LNCAP (cell line): ENCODE measurements at regions not wholly inside any gene's neighbourhood (a gene's known extent, or its start where the extent isn't known, plus 50 kb on each side); places are given as distances from the start of the nearest gene placed in this dataset.

Experiments
- TF ChIP-seq, protein P1 (sequence below): fragments of 450-650 bp; IDR thresholded peaks from 2 replicates; pipeline ENCODE4 v1.5.1; 2017; ENCODE audit warnings: mild to moderate bottlenecking

DNA sequence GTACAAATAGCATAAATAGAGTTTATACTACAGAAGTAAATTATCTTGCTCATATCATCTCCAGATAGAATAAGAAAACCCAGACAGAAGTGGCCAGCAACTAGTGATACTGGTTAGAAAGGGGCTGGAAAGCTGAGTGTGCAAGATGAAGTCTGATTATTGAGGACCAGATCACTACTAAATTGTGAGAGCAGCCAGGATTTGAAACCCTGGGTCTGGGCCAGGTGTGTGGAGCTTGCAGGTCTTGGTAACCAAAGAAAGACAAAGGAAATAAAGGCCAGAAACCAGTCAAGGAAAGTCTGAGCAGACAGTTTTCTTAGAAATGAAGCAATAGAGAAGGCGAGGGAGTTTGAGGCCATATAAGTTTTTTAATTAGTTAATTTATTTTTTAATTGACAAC is 611.8 kb downstream of the ETNK1 start:
- TF ChIP-seq, protein P1, sequence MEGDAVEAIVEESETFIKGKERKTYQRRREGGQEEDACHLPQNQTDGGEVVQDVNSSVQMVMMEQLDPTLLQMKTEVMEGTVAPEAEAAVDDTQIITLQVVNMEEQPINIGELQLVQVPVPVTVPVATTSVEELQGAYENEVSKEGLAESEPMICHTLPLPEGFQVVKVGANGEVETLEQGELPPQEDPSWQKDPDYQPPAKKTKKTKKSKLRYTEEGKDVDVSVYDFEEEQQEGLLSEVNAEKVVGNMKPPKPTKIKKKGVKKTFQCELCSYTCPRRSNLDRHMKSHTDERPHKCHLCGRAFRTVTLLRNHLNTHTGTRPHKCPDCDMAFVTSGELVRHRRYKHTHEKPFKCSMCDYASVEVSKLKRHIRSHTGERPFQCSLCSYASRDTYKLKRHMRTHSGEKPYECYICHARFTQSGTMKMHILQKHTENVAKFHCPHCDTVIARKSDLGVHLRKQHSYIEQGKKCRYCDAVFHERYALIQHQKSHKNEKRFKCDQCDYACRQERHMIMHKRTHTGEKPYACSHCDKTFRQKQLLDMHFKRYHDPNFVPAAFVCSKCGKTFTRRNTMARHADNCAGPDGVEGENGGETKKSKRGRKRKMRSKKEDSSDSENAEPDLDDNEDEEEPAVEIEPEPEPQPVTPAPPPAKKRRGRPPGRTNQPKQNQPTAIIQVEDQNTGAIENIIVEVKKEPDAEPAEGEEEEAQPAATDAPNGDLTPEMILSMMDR, result no peak

DNA sequence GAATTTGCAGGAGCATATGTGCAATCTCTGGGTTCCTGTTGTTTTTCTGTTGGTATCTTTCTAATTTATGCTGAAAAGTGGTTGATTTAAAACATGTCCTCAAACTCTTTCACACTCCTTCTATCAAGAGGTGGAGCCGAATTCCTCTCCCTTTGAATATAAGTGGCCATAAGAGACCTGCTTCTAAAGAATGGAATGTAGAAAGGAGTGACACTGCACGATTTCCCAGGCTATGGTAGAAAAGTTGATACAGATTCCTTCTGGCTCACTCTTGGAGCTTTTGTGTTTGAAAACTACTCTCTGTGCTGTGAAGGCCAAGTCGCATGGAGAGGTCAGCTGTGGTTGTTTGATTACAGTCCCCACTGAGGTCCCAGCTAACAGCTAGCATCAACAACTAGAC is 613.2 kb downstream of the ETNK1 start:
- TF ChIP-seq, protein P1, result no peak

DNA sequence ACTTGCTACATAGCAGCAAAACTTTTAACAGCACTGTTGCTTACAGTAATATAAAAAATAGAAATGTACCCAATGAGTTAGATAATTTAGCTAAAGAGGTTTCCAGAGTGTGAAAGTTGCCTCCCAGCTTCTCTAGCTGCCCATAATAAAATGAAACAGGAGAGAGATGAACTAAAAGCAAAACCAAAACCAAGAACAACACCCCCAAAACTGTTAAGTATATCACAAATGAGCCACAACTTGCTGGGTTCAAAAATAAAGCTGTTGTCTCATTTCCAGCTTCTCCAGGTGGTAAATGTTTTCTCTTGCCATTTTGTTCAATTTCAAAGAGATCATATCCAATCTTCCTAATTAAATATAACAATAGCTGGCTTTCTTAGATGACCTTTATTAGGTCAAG is 614.0 kb downstream of the ETNK1 start:
- TF ChIP-seq, protein P1, result no peak

DNA sequence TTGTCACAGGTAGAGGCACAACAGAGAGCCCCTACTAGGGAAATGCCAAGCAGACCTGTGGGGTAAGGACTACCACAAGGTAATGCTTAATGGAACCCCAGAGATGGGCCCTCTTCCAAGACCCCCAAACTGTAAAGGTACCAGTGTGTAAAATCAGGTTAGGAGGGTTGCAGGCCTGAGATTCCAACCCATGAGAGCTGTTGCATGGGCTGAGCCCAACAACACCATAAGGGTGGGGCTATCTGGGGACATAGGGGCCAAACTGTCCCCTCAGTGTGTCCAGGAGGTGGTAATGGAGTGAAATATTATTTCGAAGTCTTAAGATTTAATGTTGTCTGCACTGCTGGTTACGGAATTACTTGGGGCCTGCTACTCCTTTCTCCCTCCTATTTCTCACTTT is 620.2 kb downstream of the ETNK1 start:
- TF ChIP-seq, protein P1, result no peak

DNA sequence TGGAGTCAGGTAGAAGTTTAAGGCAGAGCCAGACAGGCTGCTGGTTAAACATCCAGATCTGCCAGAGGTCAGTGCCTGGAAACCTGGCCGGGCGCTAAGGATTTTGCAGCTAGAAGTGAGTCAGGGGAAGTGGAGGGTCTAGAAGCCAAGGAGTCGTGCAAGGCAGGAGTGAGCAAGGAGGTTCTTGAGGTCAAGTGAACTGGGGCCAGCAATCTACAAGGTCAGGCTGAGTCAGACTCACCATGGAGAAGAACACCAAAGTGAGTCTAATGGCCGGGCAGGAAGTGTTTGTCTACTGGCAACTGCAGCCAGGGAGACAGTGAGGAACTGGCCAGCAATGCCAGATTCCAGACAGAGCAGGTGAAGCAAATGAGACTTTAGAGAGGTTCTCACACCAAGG is 628.2 kb downstream of the ETNK1 start:
- TF ChIP-seq, protein P1, result no peak

DNA sequence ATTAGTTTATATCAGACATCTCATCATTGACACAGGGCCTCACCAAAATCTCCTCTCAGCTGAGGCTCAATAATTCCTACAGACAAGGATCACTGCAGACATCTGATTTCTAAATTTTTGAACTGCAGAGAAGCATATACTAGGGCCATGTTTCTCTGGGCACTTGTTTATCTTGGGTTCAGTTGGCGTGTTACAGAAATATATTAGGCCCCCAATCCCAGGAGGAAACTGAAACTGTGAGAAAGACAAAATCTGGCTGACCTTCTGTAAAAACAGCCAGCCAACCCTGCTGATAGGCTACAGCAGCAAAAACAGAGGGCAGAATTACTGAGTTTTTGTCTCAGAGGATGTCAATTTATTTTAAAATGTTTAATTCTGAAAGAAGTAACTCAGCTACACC is 634.6 kb downstream of the ETNK1 start:
- TF ChIP-seq, protein P1, result no peak

DNA sequence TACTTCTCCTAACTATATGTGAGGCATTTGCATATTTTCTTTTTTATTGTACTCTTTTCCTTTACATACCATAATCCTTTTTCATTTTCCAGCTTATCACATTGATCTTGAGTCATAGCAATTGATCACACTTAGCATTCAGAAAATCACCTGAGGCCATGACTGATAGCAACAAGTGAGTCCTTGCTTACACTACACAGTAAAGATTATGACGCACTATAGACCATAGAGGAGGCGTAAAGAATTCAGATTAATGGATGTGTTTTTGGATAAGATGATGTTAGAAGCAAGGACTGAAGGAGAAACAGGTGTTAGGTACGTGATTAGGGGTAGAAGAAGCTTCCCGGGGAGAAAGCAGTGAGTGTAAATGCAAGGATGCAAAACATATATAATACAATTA is 637.7 kb downstream of the ETNK1 start:
- TF ChIP-seq, protein P1, result no peak

DNA sequence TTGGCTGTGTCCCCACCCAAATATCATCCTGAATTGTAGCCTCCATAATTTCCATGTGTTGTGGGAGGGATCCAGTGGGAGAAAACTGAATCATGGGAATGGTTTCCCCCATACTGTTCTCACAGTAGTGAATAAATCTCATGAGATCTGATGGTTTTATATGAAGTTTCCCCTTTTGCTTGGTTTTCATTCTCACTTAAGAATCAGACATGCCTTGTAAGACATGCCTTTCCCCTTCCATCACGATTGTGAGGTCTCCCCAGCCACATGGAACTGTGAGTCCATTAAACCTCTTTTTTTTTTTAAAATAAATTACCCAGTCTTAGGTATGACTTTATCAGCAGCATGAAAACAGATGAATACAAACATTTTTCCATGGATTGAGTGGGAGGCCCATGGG is 652.9 kb downstream of the ETNK1 start:
- TF ChIP-seq, protein P1, result no peak
